ENCODE measurements at regions not wholly inside any gene's neighbourhood (a gene's known extent, or its start where the extent isn't known, plus 50 kb on each side); places are given as distances from the start of the nearest gene placed in this dataset.
"Not testable (repeated sequence)": the region's sequence is repeated elsewhere in the genome, so short reads cannot be mapped to it uniquely, and the experiment has no call there.

GRCh38 chr15:85256009-85256997, 124.1 kb upstream of the AKAP13 start:
- ATAC-seq (ENCODE audit: low read depth in 2 of 2); H3K36me3 Mint-ChIP-seq; H3K9me3 Mint-ChIP-seq; DNase-seq; H3K27me3 Mint-ChIP-seq: not testable (repeated sequence)
- H3K27ac Mint-ChIP-seq = peak overlapping the region in 3 of 6 donors; percentile 26 to 74 (median 59)
- peaks cover 14 to 16% (median 15%) of the 10 kb centered on the region in 3 donors for H3K4me1 Mint-ChIP-seq
- H3K4me3 Mint-ChIP-seq = peak overlapping the region in 2 of 8 donors; percentile 15 to 65

GRCh38 chr15:85258062-85258445, 122.3 kb upstream of the AKAP13 start:
- Mint-ChIP-seq H3K4me3 (peak overlapping the region in 1 of 8 donors; percentile 50), H3K4me1 (peaks cover 14 to 16% (median 15%) of the 10 kb centered on the region in 3 donors)
- not testable (repeated sequence) for H3K27me3 Mint-ChIP-seq; H3K27ac Mint-ChIP-seq; H3K36me3 Mint-ChIP-seq; ATAC-seq (ENCODE audit: low read depth in 2 of 2); H3K9me3 Mint-ChIP-seq; DNase-seq

- ATAC-seq (ENCODE audit: low read depth in 2 of 2); H3K9me3 Mint-ChIP-seq; DNase-seq; H3K4me3 Mint-ChIP-seq; H3K36me3 Mint-ChIP-seq; H3K27me3 Mint-ChIP-seq; H3K27ac Mint-ChIP-seq: not testable (repeated sequence)
- H3K4me1 Mint-ChIP-seq = peaks cover 9 to 13% (median 12%) of the 10 kb centered on the region in 3 donors
These were observed 121.7 kb upstream of the AKAP13 start for GRCh38 chr15:85258559-85259209.

- H3K27me3 Mint-ChIP-seq; H3K27ac Mint-ChIP-seq; DNase-seq; ATAC-seq (ENCODE audit: low read depth in 2 of 2); H3K4me3 Mint-ChIP-seq; H3K9me3 Mint-ChIP-seq; H3K36me3 Mint-ChIP-seq: not testable (repeated sequence)
- H3K4me1 Mint-ChIP-seq = peaks cover 7 to 10% (median 10%) of the 10 kb centered on the region in 3 donors
These were observed 119.9 kb upstream of the AKAP13 start for GRCh38 chr15:85260526-85260925.

GRCh38 chr15:85262461-85263055, 117.8 kb upstream of the AKAP13 start:
- H3K27me3 Mint-ChIP-seq, H3K4me1 Mint-ChIP-seq, H3K27ac Mint-ChIP-seq: not testable (repeated sequence)

GRCh38 chr15:85263842-85264440, 116.5 kb upstream of the AKAP13 start:
- not testable (repeated sequence) for H3K4me3 Mint-ChIP-seq; ATAC-seq (ENCODE audit: low read depth in 2 of 2); DNase-seq; H3K36me3 Mint-ChIP-seq; H3K27ac Mint-ChIP-seq; H3K9me3 Mint-ChIP-seq; H3K4me1 Mint-ChIP-seq; H3K27me3 Mint-ChIP-seq

More at GRCh38 chr15:85262461-85263055, 117.8 kb upstream of the AKAP13 start:
- not testable (repeated sequence) for H3K4me3 Mint-ChIP-seq; H3K9me3 Mint-ChIP-seq; H3K36me3 Mint-ChIP-seq; DNase-seq; ATAC-seq (ENCODE audit: low read depth in 2 of 2)

- ATAC-seq (ENCODE audit: low read depth in 2 of 2) = not testable (repeated sequence)
These were observed 115.7 kb upstream of the AKAP13 start for GRCh38 chr15:85264614-85265190.

GRCh38 chr15:85267158-85267857, 113.1 kb upstream of the AKAP13 start:
- ATAC-seq (ENCODE audit: low read depth in 2 of 2); H3K36me3 Mint-ChIP-seq: not testable (repeated sequence)

More at GRCh38 chr15:85264614-85265190, 115.7 kb upstream of the AKAP13 start:
- H3K36me3 Mint-ChIP-seq, H3K4me1 Mint-ChIP-seq, H3K27me3 Mint-ChIP-seq, H3K4me3 Mint-ChIP-seq, H3K9me3 Mint-ChIP-seq, H3K27ac Mint-ChIP-seq, DNase-seq: not testable (repeated sequence)

GRCh38 chr15:85274315-85275050, 105.9 kb upstream of the AKAP13 start:
- ATAC-seq (ENCODE audit: low read depth in 2 of 2) (no peak), DNase-seq (no peak)
- no peaks in the 10 kb centered on the region for H3K4me1 Mint-ChIP-seq
- no peak overlapping the region for H3K27ac Mint-ChIP-seq
- H3K36me3 Mint-ChIP-seq = no peaks in the 10 kb centered on the region
- no peak overlapping the region for H3K4me3 Mint-ChIP-seq
- H3K9me3 Mint-ChIP-seq = no peaks in the 10 kb centered on the region
- H3K27me3 Mint-ChIP-seq = no peaks in the 10 kb centered on the region

More at GRCh38 chr15:85267158-85267857, 113.1 kb upstream of the AKAP13 start:
- not testable (repeated sequence) for H3K9me3 Mint-ChIP-seq, H3K4me1 Mint-ChIP-seq, DNase-seq, H3K27me3 Mint-ChIP-seq, H3K4me3 Mint-ChIP-seq, H3K27ac Mint-ChIP-seq

- H3K4me3 Mint-ChIP-seq = no peak overlapping the region
- no peaks in the 10 kb centered on the region for H3K9me3 Mint-ChIP-seq
- no peak for ATAC-seq (ENCODE audit: low read depth in 2 of 2)
- no peak overlapping the region for H3K27ac Mint-ChIP-seq
- H3K27me3 Mint-ChIP-seq = no peaks in the 10 kb centered on the region
- H3K36me3 Mint-ChIP-seq = no peaks in the 10 kb centered on the region
- H3K4me1 Mint-ChIP-seq = no peaks in the 10 kb centered on the region
- no peak for DNase-seq
These were observed 103.9 kb upstream of the AKAP13 start for GRCh38 chr15:85276508-85276907.

GRCh38 chr15:85276921-85277320, 103.5 kb upstream of the AKAP13 start:
- Mint-ChIP-seq H3K4me1 (no peaks in the 10 kb centered on the region), H3K27me3 (no peaks in the 10 kb centered on the region), H3K36me3 (no peaks in the 10 kb centered on the region), H3K4me3 (no peak overlapping the region), H3K27ac (no peak overlapping the region), H3K9me3 (no peaks in the 10 kb centered on the region)
- ATAC-seq (ENCODE audit: low read depth in 2 of 2) = no peak
- DNase-seq = no peak

- Mint-ChIP-seq H3K4me3 (no peak overlapping the region), H3K4me1 (no peaks in the 10 kb centered on the region), H3K36me3 (no peaks in the 10 kb centered on the region), H3K27ac (no peak overlapping the region), H3K9me3 (no peaks in the 10 kb centered on the region), H3K27me3 (no peaks in the 10 kb centered on the region)
- no peak for DNase-seq
- no peak for ATAC-seq (ENCODE audit: low read depth in 2 of 2)
These were observed 102.5 kb upstream of the AKAP13 start for GRCh38 chr15:85277847-85278370.
